ENCODE measurements at regions not wholly inside any gene's neighbourhood (a gene's known extent, or its start where the extent isn't known, plus 50 kb on each side); places are given as distances from the start of the nearest gene placed in this dataset.

DNA sequence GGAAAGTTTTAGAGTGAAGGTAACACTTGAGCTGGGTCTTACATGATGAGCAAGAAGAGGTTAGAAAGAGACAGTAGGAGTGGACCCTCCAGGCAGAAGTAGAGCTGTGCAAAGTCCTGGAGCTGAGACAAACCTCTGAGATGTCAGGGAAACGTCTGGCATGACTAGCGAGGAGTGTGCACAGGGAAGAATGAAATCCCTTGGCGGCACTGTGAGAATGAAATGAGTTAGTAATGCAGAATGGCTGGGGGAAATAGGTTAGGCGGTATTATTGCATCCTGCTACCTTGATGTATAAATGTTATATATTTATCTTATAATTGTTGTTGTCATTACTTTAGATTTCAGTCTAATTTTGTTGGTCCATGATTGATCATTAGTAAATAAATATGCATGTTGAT lies 457.9 kb upstream of the CCL2 start:
- DNase-seq = no peak

DNA sequence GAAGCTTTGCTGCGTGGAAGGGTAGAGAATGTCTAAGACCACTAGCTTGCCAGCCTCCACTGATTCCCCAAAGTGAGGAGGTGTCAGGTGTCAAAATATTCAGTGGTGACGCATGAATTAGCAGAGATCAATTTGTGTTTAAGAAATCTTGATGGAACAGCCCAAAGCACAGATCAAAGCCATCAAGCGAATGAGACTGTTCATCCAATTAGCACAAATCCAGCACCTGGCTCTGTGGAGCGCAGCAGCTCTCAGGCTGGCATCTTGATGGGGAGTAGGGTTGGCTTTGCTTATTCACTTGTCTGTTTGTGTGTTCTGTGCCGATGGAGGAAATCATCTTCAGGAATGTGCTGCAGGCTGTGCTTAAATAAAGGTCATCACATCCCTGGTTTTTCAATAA lies 456.8 kb upstream of the CCL2 start:
- DNase-seq = no peak

DNA sequence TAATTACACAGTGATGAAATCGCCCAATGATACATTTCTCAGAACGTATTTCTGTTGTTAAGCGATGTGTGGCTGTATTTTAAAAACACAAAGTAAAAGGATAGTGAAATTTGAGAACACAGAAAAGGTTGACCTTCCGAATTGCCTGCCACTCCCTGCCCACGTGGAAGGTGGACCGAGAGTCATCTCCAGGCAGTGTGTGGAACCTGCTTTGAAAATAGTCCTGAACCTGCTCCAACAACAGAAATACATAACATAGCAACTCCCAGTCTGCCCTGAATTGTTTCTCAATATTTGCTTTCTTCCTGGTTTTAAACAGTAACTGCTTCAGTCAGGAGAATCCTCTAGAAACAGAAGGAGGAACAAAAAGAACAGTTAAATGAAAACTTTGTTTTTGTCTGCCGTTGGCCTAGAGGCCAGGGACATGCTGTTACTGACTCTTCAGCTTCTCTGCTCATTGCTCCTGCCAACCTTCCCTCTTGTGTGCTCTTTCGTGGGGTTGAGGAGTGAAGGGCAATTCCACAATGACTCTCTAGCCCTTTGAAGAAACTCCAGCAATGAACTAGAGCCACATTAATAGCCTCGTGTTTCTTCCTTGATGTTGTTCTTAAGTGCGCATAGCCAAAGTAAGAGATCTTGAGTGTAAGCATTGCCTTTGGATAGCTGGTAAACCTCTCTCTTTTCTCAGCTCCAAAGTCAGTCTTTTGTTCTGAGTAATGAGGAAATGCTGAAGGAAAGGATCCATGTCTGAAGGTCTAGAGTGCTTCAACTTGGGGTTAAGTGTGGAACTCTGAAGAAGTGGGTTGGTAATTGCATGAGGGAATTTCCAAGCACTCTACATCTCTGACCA lies 452.5 kb upstream of the CCL2 start:
- no peak for DNase-seq

DNA sequence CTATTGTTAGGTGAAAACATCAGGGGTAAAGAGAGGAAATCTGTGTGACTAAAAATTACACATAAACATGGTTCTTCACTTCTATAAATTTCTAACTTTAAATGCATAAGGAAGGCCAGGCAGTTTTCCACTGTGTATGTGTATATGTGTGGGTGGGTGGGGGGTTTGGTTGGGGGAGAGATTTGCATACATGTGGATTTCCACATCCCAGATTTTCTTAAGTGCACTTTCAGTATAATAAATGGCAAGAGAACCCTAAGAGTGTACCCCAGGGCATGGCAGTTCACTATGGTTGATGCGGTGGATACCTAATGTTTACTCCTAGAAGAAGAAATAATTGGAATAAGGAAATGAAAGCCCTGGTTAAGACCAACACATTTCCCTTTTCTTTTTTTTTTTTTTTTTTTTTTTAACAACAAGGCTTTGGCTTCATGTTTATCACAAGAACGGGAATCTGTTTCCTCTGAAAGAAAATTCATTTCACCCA lies 451.8 kb upstream of the CCL2 start:
- DNase-seq = no peak

DNA sequence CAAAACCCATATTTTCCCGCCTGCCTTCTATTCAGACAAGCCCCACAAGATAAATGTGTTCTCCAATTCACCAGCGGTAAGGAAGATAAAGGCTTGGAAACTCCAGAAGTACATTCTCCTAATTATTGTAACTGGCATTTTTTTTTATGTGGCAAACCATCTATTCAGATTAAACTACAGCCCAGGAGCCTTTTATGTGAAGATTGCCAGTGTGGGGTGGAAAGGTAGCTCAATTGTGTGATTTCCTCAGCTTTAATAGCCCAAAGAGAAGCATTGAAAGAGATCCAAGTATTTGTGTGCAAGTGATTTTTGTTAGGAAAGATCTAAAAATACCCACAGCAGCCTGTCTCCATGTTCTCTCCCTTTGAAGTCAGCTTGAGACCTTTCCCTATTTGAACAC lies 451.4 kb upstream of the CCL2 start:
- no peak for DNase-seq

DNA sequence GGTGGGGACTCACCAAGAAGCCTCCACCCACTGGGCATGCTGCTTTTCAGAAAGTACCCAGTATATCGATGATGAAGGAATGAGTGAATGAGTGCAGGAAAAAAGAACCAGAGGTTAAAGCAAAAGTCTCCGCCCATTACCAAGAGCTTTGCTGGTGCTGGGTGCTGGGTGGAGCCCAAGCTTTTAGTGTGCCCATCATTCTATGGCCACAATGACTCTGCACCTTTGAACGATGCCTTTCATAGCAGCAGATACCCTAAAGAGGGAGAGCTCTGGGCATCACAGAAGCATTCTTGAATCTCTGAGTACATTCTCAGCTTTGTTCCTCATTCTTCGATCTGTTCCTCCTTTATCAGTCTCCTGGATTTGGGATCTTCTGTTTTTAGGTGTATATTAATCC lies 450.7 kb upstream of the CCL2 start:
- DNase-seq = no peak

DNA sequence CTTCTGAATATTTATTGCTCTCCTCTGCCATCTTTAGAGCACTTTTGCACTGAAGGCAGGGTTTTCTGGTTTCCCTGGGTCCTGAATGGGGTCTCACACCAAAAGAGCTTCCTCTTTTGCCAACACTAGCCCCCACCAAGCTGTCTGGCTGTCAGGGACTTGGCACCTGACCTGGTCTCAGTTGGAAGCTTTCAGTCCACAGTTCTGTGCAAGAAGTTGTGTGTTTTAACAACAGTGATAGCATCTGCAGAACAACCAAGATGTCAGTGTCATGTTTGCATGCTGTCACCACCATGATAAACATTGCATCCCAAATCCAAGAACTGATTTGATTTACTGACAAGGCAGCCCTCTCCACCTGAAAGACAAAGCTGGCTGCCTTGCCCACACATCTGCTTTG lies 448.5 kb upstream of the CCL2 start:
- no peak for DNase-seq

DNA sequence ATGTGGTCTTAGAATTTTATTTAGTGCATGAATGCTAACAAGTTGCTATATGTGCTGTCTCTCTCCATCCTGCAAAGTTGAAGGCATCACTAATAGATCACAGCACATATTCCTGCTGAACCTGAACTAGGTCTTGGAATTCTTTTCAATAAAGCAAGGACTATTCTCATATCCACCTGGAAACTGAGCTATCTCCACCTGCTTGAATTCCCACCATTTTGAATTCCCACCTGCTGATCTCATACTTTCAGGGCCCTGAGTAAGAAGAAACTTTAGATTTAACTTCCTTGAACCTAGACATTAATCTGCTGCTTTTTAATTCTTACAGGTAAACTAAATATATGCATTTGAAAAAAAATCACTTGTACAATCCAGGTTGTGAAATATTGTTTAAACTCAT lies 445.3 kb upstream of the CCL2 start:
- no peak for DNase-seq

DNA sequence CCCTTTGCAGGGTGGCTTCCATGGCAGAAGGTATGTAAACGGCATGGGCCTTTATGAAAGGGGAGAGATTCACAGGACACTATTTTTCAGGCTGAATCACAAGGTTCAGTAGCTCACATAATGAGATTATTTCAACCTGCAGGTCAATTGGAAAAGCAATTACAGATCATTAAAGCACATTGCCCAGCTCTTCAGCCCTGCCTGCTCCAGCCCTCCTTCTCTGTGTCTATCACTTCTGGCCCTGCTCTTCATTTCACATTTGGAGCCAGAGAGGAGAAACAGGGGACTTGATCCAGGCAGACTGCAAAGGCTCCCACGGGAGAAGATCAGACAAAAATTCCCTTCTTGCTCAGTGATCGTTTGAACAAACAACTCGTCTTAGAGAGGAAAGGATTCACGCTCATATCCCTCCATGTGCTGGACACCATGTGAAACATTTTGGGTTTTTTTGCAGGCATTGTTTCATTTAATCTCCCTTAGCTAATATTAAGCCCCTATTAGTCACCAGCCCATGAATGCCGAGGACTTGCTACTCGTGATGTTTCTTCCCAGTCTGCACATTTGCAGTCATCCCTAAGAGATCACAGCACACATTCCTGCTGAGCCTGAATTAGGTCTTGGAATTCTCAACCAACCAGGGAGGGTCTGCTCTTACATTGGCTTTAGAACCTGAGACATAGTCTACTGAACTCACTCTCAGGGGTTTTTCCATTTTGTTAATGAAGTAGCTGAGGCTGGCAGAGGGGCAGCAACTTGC lies 443.9 kb upstream of the CCL2 start:
- no peak for DNase-seq

DNA sequence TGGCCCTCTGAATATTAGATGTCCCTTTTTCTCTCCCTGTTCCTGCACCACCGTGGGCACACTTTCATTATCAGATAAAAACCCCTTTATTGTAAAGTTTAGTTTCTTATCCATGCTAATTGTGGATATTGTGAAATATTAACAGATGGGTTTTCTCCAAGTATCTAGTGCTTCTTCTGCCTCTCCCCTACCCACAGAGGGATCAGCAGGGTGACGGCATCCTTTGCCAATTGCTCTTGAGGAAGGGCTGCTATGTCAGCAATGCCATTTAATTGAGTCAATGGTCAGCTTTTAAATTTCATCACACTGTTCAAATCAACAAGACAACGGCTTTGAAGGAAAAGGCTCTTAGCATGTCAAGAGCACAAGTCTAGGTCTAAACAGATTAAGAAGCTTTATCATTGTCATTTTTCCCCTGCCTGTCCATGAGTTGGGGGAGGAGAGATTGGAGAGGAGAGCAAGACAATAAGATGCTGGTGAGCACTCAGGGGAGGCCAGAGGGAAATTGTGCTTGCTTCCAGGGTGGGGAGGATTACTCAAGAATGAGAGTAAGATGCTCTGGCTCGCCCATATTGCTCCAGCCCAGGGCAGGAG lies 443.0 kb upstream of the CCL2 start:
- DNase-seq = no peak

DNA sequence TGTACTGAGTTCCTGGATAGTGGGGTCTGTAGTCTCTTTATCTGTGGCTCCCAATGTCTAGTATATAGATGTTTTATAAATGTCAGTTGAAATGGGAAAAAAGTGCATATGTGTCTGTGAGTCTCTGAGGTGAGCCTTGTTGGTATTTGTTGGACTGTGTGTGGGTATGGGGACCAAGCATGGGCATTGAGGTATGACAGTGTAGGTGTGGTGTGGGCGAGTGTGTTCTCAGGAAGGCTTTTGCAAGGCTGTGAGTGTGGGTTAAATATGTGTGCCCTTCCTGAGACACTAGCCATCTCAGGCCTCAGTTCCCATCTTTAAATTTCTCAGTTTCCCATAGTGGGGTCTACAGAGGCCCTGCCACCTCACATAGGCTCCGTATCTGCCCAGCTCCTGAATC lies 440.2 kb upstream of the CCL2 start:
- no peak for DNase-seq

DNA sequence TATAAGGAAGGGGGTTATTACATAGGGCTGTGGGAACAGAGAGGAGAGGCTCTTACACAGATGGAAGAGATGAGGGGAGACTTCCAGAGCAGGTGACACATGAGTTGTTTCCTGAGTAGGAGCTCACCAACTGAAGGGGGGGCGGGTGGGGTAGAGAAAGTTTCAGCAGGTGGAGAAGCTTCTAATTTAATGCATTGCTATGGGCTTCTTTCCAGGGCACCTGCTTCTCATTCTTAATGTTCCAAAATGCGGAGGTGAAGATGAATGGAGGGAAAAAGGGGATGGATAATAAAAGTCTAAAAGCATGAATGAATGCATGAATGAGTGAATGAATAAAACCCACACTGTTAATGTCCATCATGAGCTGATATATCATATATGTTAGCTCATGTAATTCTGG lies 439.0 kb upstream of the CCL2 start:
- DNase-seq = no peak

DNA sequence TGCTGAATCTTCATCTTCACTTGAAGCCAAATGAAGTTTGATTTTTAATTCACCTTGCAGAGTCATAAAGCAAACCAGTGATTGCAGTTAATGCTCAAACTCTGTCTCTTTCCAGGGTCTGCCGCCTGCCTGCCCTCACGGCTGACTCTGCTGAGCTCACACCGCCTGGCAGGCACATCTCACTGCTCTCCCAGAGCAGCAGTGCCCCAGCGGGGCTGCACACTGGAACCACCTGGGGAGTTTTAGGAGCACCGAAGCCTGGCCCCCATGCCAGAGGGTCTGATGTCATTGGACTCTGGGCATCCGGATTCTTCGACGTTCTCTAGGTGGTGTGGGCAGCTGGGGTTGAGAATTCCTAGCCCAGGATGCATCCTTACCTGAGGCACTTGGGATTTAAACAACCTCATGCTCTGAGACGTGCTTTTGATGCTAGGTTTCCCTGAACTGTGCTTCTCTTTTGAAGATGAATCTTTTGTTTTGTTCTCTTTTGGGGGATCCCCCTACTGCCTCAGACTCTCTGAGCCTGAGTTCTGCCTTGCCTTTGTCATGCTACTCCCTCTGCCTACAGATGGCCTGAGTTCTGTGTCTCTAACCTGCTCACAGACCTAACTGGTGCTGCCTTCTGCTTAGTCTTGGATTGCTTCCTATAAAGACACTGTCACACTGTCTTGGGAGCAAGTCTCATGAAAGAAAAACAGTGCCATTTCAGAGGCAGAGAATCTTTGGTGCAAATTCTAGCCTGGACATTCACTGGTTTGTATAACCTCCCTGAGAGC lies 438.1 kb upstream of the CCL2 start:
- no peak for DNase-seq

DNA sequence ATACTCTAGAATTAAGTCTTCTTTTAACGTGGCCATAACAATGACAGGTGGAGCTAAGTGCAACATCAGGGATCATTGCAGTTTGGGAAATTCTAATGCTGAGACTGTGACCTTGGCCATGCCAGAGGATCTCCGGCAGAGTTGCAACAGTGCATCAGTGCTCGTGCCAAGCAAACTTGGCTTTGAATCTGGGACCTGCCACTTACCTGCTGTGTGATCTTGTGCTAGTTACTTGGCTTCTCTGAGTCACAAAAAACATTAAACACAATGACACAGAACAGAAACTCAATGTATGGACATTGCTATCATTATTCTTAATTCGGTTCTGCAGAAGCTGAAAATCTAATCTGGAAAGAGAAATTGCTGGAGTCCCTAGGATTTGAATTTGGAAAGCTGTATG lies 435.5 kb upstream of the CCL2 start:
- DNase-seq = no peak

DNA sequence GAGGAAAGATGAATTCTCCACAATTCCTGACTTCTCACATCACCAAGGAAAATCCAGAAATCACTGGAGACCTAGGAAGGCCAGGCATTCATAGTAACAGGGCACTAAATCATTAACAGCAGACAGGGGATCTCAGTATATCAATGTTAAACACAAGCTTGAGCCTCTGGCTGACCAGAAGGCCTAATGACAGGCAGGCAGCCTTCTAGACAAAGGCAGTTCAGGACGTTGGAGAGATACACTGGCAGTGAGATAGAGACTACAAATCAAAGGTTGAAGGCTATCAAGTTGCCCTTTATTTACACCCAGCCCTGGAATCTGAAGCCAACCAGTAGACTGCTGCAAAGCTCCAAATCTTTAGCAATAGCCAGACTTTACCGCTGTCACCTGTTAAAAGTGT lies 422.8 kb upstream of the CCL2 start:
- DNase-seq = no peak

DNA sequence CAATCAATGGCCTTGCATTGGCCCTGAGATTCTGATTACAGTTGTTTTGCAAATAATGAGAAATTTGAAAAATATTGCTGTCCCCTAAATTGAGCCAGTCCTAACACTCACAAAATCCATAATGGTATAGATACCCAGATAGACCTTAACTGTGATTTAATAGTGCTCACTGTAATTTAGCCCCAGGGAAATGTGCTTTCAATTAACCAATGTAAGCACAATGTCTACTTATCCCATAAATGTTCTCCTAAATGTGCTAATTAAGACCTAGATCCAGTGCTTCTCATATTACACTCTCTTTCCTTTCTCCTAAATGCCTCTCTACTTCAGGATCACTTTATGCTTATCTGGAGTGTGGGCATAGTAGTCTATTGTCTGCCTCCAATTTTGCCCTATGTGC lies 417.8 kb upstream of the CCL2 start:
- no peak for DNase-seq

DNA sequence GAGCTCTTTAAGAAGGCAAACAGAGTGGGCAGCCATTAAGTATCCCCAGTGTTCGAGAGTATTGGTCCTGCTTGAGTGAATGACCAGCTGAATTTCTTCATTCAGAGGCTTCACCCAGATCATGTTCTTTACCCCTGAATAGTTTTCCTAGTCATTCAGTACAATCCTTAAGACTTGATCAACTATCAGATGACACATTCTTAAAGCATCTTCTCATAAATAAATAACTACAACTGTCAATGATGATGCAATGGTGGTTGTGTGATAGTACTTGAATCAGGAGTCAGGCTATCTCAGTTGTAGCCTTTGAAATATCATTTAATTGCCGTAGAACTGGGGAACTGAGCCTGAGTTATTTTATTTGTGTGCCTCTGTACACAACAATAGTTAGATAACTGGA lies 416.8 kb upstream of the CCL2 start:
- no peak for DNase-seq

DNA sequence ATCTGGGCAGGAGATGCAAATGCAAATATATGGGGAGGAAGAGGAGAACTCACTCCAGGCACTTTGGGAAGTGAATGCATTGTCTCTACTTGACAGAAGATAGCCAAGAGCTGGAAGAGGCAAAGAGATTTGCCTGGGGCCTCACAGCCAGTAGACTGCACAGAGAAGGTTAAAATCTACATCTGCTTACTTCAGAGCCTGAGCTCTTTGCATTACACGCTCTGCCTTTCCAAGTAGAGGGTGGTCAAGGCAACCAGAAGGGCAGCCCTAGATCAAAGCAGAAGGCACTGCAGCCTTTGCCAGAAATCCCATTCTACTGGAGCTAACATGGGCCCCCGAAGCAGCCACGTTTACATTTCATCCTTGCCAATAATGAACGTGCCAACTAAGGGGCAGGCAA lies 407.2 kb upstream of the CCL2 start:
- no peak for DNase-seq

DNA sequence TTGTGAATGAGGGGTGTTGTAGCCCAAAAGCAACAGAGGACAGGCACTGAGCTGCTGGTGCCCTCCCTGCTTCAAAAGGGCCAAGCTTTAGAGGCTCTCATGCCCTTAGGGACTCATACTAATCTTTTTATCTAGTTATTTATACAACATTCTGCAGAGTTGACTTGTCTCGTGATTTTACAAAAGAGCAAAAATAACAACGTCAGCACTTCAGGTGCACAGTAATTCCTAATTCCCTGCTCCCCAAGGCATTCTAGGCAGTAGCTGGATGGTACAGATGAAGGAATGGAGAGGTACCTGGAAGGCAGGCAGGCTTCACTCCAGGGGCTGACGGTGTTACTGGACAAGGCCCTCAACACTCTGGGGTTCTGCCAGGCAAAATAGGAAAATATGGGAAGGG lies 406.7 kb upstream of the CCL2 start:
- no peak for DNase-seq

DNA sequence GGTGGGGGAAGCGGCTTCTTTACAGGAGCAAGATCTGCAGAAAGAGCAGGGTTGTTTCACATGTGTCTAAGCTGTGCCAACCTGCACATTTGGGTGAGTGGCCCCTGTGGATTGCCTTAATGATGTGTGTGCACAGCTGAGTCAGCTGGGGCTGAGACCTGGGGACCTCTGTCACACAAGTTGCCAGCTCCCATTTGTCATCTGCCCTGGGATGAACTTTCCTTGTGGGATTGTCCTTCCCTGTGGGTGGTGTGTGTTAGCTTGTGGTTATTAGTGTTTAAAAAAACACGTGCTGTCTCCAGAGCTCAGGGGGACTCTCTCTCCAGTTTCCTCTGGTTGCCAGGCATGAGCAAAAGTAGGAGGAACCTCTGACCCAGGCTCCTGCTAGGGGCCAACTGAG lies 400.5 kb upstream of the CCL2 start:
- DNase-seq = no peak

DNA sequence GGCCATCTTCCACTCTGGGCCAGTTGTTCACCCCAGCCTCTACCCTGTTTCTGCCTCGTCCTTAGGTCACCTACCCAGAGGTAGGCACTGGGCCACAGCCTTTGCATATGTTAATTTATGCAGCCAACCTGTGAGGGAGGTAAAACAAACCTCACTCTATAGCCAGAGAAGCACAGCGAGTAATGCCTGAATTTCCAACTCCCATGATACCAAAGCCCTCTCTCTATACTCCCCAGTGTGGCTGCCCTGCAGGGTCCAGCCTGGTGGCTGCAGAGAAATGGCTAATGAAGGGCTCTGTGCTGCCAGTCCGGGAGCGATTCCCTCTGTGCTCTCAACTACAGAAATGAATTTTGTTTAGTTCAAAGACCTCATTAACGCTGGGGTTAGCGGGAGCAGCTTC lies 397.0 kb upstream of the CCL2 start:
- no peak for DNase-seq

DNA sequence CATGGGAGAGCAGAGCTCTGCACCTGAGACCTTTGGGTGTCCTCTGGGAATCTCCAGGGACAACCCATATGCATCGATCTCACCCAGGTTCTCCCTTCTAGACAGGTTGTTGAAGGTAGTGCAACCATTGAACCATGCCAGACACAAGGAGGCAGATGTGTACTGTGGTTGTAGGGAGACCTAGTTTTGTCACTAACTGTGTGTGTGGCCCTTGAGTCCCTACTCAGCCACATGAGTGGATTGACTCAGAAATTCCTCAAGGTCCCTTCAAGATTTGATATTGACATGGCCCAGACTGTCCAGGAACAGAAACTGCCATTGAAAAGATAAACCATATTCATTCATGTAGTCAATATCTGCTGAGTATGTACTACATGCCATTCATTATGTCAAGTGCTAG lies 396.4 kb upstream of the CCL2 start:
- no peak for DNase-seq

Data from stimulated activated naive CD4-positive, alpha-beta T cell (primary cell).